Activated CD8-positive, alpha-beta T cell treated with anti-CD3 and anti-CD28 coated beads for 36 hours (primary cell): ENCODE measurements at regions not wholly inside any gene's neighbourhood (a gene's known extent, or its start where the extent isn't known, plus 50 kb on each side); places are given as distances from the start of the nearest gene placed in this dataset.

Source experiments
- ATAC-seq: fragments of 200-7000 bp; cut with Tn5 transposase; one replicate; pipeline ENCODE4 v1.10.0; 2021; ENCODE audit warnings: mild to moderate bottlenecking, moderate library complexity
- CTCF ChIA-PET: fragments of 350-600 bp; sonication (Branson Sonifier 250); formaldehyde crosslinking; loops from one replicate; lab custom pipeline; 2021; ENCODE audit warnings: antibody characterized with exemption; lab: Charles Lee
- POLR2A ChIA-PET: fragments of 350-600 bp; sonication (Branson Sonifier 250); formaldehyde crosslinking; loops from one replicate; lab custom pipeline; 2021; ENCODE audit warnings: antibody characterized with exemption; lab: Charles Lee
- DNase-seq: peaks from one replicate; pipeline ENCODE4 v3.0.0-alpha.2; 2020
- H3K27ac Mint-ChIP-seq: one replicate; pipeline ENCODE4 v1.8.0; 2021; ENCODE audit warnings: mild to moderate bottlenecking, mixed read lengths
- H3K27me3 Mint-ChIP-seq: one replicate; pipeline ENCODE4 v1.8.0; 2021; ENCODE audit warnings: mixed read lengths
- H3K36me3 Mint-ChIP-seq: one replicate; pipeline ENCODE4 v1.8.0; 2021; ENCODE audit warnings: low read depth, mixed read lengths
- H3K4me1 Mint-ChIP-seq: one replicate; pipeline ENCODE4 v1.8.0; 2021; ENCODE audit warnings: low read depth, mixed read lengths
- H3K4me3 Mint-ChIP-seq: one replicate; pipeline ENCODE4 v1.8.0; 2021; ENCODE audit warnings: mild to moderate bottlenecking, moderate library complexity, mixed read lengths
- H3K9me3 Mint-ChIP-seq: one replicate; pipeline ENCODE4 v1.8.0; 2021; ENCODE audit warnings: mixed read lengths
- intact Hi-C: fragments of 100-400 bp; cut with micrococcal nuclease; formaldehyde crosslinking; loops from one replicate; pipeline ENCODE4 v1.10.0; 2022
- TF ChIP-seq, protein P1 (sequence below): fragments of 200-600 bp; IDR thresholded peaks from one replicate; pipeline ENCODE4 v1.8.0; 2022; ENCODE audit warnings: antibody characterized with exemption, mild to moderate bottlenecking

DNA sequence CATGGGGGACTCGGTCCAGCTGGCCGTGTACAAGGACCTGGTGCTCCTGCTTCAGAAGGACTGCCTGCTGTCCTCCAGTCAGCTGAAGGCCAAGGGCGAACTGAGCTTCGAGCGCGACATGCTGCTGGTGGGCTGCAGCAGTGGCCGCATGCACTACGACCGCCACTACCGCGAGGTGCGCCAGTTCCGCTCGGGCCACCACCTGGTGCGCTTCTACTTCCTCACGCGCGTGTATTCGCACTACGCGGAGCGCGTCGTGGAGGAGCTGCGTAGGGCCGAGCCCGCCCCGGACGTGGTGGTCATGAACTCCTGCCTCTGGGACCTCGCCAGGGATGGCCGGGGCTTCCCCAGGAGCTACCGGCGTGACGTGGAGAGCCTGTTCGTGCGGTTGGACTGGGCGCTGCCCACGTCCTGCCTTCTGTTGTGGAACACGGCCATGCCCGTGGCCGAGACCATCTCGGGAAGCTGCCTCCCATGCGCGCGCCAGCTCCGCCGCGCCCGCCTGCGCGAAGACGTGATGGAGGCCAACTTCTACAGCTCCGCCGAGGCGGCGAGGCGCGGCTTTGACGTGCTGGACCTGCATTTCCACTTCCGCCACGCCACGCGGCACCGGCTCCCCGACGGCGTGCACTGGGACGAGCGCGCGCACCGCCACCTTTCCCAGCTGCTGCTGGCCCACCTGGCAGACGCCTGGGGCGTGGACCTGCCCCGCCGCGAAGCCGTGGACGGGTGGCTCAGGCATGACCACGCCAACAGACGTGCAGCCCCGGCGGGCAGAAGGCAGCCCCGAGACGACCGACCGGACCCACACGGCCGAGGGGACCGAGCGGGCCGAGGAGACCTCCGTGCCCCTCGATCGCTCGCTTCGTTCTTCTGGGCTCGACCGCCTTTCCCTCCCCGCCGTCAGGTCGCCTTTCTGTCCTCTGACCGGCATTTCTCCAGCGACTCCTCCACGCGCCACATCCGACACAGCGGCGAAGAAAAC, 293.9 kb upstream of the ERBB4 start:
- no peak for ATAC-seq

DNA sequence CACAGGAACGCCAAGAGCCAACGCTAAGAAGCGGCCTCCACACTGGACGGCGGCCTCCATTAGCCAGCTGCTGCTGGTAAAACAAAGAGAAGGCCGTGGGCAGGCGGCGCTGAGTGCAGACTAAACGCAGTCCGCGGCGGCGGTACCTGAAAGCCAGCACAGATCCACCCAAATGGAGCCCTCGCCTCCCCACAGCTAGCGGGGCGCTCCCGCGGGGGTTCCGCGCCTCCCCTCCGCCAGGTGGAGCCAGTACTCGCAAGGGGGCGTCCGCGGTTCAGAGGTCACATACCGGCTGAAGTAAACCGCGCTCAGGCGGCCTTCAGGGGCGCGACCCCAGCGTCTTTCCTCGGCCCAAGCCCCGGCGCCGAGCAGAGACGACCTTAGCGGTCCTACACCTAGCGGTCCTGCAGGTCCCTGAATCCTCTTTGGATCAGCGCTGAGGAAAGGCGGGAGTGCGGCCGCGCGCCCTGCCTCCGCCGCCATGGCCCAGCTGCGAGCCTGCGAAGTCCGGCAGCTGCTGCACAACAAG, 293.1 kb upstream of the ERBB4 start:
- Mint-ChIP-seq H3K4me3 (no peak overlapping the region), H3K27ac (no peak overlapping the region), H3K4me1 (no peaks in the 10 kb centered on the region), H3K27me3 (no peaks in the 10 kb centered on the region), H3K36me3 (peaks cover 1% of the 10 kb centered on the region), H3K9me3 (peaks cover 3% of the 10 kb centered on the region)
- ATAC-seq (no peak), DNase-seq (no peak)
- TF ChIP-seq, protein P1, sequence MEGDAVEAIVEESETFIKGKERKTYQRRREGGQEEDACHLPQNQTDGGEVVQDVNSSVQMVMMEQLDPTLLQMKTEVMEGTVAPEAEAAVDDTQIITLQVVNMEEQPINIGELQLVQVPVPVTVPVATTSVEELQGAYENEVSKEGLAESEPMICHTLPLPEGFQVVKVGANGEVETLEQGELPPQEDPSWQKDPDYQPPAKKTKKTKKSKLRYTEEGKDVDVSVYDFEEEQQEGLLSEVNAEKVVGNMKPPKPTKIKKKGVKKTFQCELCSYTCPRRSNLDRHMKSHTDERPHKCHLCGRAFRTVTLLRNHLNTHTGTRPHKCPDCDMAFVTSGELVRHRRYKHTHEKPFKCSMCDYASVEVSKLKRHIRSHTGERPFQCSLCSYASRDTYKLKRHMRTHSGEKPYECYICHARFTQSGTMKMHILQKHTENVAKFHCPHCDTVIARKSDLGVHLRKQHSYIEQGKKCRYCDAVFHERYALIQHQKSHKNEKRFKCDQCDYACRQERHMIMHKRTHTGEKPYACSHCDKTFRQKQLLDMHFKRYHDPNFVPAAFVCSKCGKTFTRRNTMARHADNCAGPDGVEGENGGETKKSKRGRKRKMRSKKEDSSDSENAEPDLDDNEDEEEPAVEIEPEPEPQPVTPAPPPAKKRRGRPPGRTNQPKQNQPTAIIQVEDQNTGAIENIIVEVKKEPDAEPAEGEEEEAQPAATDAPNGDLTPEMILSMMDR, result no peak
- ChIA-PET POLR2A (no interaction called here), CTCF (no interaction called here)
- intact Hi-C loops, result no loop called here

More for the DNA sequence above, 293.9 kb upstream of the ERBB4 start:
- Mint-ChIP-seq H3K36me3 (peaks cover 1% of the 10 kb centered on the region), H3K27ac (no peak overlapping the region), H3K27me3 (no peaks in the 10 kb centered on the region), H3K9me3 (peaks cover 3% of the 10 kb centered on the region), H3K4me3 (no peak overlapping the region), H3K4me1 (no peaks in the 10 kb centered on the region)
- POLR2A ChIA-PET, result no interaction called here
- no peak for DNase-seq
- CTCF ChIA-PET, result no interaction called here
- TF ChIP-seq, protein P1, result no peak
- intact Hi-C loops, result no loop called here

DNA sequence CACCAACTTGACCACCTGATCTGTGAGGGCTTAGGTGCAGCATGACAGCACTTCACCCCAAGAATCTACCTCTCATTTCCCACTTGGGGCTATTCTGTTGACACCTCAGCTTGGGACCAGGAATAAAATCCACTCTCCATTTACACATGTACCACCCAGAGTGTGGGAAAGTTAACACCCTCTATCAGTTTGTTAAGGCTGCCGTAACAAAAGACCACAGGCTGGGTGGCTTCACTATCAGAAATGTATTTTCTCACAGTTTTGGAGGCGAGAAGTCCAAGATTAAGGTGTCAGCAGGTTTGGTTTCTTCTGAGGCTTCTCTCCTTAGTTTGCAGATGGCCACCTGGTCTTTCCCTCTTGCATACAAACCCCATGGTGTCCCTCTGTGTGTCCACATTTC, 277.7 kb upstream of the ERBB4 start:
- Mint-ChIP-seq H3K27me3 (peaks cover 1% of the 10 kb centered on the region), H3K4me1 (peaks cover 7% of the 10 kb centered on the region), H3K9me3 (no peaks in the 10 kb centered on the region), H3K36me3 (no peaks in the 10 kb centered on the region), H3K27ac (no peak overlapping the region), H3K4me3 (no peak overlapping the region)
- POLR2A ChIA-PET, result no interaction called here
- TF ChIP-seq, protein P1, result no peak
- no peak for ATAC-seq
- intact Hi-C loops, result no loop called here
- DNase-seq, result no peak
- CTCF ChIA-PET, result interaction anchor here (1.8 kb wide), 1 partner anchor 337 kb away, joined by 4 read pairs; no protein-coding TSS in a partner anchor

DNA sequence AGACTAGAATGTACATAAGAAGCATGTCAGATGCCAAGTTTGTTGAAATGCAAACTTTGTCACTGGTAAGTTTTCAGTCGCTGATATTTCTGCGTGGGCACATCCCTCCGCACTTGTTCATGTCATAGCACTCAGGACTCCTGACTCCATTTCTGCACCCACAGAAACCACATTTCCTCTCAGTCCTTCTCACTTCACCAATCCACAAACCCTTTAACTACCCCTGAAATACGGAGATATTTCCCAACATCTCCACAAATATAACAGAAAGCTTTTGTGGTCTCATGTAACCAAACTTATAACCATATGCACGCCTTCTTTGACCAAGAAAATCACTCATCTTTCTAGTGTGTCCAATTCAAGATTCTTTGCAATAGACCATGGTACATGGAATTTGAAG, 276.9 kb upstream of the ERBB4 start:
- POLR2A ChIA-PET, result no interaction called here
- Mint-ChIP-seq H3K27me3 (peaks cover 1% of the 10 kb centered on the region), H3K36me3 (no peaks in the 10 kb centered on the region), H3K9me3 (no peaks in the 10 kb centered on the region), H3K4me1 (peaks cover 7% of the 10 kb centered on the region), H3K27ac (no peak overlapping the region), H3K4me3 (no peak overlapping the region)
- CTCF ChIA-PET, result interaction anchor here (1.8 kb wide), 1 partner anchor 337 kb away, joined by 4 read pairs; no protein-coding TSS in a partner anchor
- TF ChIP-seq, protein P1, result no peak
- peak; percentile 56 for DNase-seq
- ATAC-seq, result peak; percentile 66
- intact Hi-C loops, result no loop called here

DNA sequence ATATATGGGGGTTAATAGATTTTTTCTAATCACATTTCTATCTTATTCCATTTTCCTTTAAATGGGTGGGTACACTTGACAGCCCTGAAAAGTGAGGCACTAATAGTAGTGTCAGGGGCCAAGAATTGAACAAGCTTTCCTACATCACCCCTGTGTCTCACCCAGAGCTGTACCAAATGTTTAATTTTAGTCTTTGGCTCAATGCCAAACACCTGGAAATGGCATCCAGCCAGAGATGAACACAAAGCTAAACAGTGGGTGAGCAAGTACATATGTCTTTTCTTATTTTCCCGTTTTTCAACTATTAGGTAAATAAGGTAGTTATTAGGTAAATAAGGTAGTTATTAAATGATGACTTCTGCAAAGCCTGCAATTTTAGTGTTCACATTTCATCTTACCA, 276.3 kb upstream of the ERBB4 start:
- Mint-ChIP-seq H3K4me1 (peaks cover 8% of the 10 kb centered on the region), H3K4me3 (no peak overlapping the region), H3K9me3 (no peaks in the 10 kb centered on the region), H3K36me3 (no peaks in the 10 kb centered on the region), H3K27me3 (peaks cover 1% of the 10 kb centered on the region), H3K27ac (no peak overlapping the region)
- ChIA-PET POLR2A (no interaction called here), CTCF (no interaction called here)
- intact Hi-C loops, result no loop called here
- ATAC-seq, result no peak
- no peak for DNase-seq
- TF ChIP-seq, protein P1, result no peak
